Smooth muscle cell (in vitro differentiated cells): ENCODE measurements at regions not wholly inside any gene's neighbourhood (a gene's known extent, or its start where the extent isn't known, plus 50 kb on each side); places are given as distances from the start of the nearest gene placed in this dataset. TPM values are rescaled to one million over a fixed set of nuclear protein-coding genes. Genes with fewer than 3 reads are reported as not detected.

Experiments used
- DNase-seq: peaks from one replicate; lab custom pipeline; 2025; ENCODE audit not compliant: unreplicated experiment; lab: John Stamatoyannopoulos, UW
- H2AFZ ChIP-seq: fragments of 200-600 bp; sonication (generic); 2 replicates; pipeline ENCODE4 v1.6.0; 2016; ENCODE audit warnings: antibody characterized with exemption, low read depth, mild to moderate bottlenecking
- H3F3A ChIP-seq: fragments of 200-600 bp; sonication (generic); 2 replicates; pipeline ENCODE4 v1.6.0; 2017; ENCODE audit warnings: antibody characterized with exemption, low read depth
- H3K27ac ChIP-seq: fragments of 200-600 bp; sonication (generic); 2 replicates; pipeline ENCODE4 v1.5.1; 2016; ENCODE audit warnings: low read depth, mild to moderate bottlenecking
- H3K27me3 ChIP-seq: fragments of 200-600 bp; sonication (generic); 2 replicates; pipeline ENCODE4 v1.6.1; 2016; ENCODE audit warnings: low read depth, mild to moderate bottlenecking
- H3K36me3 ChIP-seq: fragments of 200-600 bp; sonication (generic); 2 replicates; pipeline ENCODE4 v1.5.1; 2016; ENCODE audit warnings: low read depth
- H3K4me1 ChIP-seq: fragments of 200-600 bp; sonication (generic); 2 replicates; pipeline ENCODE4 v1.5.1; 2016; ENCODE audit warnings: low read depth
- H3K4me2 ChIP-seq: fragments of 200-600 bp; sonication (generic); 2 replicates; pipeline ENCODE4 v1.6.0; 2016; ENCODE audit warnings: mild to moderate bottlenecking
- H3K4me3 ChIP-seq: fragments of 200-600 bp; sonication (generic); 2 replicates; pipeline ENCODE4 v1.5.1; 2016; ENCODE audit warnings: mild to moderate bottlenecking
- H3K79me2 ChIP-seq: fragments of 200-600 bp; sonication (generic); 2 replicates; pipeline ENCODE4 v1.6.0; 2016; ENCODE audit warnings: low read depth, mild to moderate bottlenecking
- H3K9ac ChIP-seq: fragments of 200-600 bp; sonication (generic); 2 replicates; pipeline ENCODE4 v1.6.0; 2016; ENCODE audit warnings: low read depth
- H3K9me3 ChIP-seq: fragments of 200-600 bp; sonication (generic); replicated peaks from 2 replicates; pipeline ENCODE4 v1.5.1; 2016; ENCODE audit warnings: low read depth
- H4K20me1 ChIP-seq: fragments of 200-600 bp; sonication (generic); 2 replicates; pipeline ENCODE4 v1.6.0; 2016; ENCODE audit warnings: low read depth
- WGBS: methylation state at CpG from one replicate; pipeline ENCODE4 v1.1.7; 2016; ENCODE audit warnings: low lambda C conversion rate; 5-methylcytosine and 5-hydroxymethylcytosine counted together
- microRNA counts: library from miRNA; unstranded; fragments of <30 nt; microRNA quantifications from one replicate; lab custom pipeline; 2016
- microRNA-seq: library from miRNA; unstranded; fragments of <30 nt; microRNA quantifications from one replicate; pipeline ENCODE4, GENCODE V29; 2016; ENCODE audit warnings: borderline number of aligned reads
- small RNA-seq: library from RNA; depleted of rRNA; stranded (forward); fragments of <200 nt; gene quantifications from one replicate; pipeline ENCODE3, GENCODE V24; 2014
- TF ChIP-seq, protein P1 (sequence below): fragments of 200-600 bp; sonication (generic); IDR thresholded peaks from 2 replicates; pipeline ENCODE4 v1.5.1; 2017; ENCODE audit warnings: borderline replicate concordance, mild to moderate bottlenecking, antibody characterized with exemption; ENCODE audit not compliant: insufficient read depth, poor library complexity, severe bottlenecking

DNA sequence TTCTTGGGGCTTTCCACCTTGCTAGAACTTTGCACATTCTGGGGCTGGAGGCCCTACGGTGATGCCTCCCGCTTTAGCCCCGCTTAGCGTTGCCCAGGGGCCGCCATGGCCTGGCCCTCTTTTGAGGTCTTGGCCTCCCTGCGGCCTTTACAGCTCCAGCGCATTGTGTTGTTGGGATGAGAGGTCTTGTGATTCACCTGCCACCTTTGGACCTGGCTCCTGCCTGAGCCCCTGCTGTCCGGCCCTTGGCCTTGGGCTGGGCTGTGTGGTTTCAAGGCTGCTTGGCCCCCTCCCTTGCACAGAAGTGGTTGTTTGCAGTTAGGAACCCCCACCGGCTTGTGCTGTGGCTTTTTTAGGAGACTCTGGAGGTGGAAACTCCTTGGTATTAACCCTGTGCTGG lies 61.0 kb upstream of the CDH4 start:
- Histone ChIP-seq H3K27ac (no peak overlapping the region), H3K9me3 (no peaks in the 10 kb centered on the region), H2AFZ (no peak overlapping the region), H4K20me1 (no peaks in the 10 kb centered on the region), H3K4me3 (no peak overlapping the region), H3K4me1 (peaks cover 7% of the 10 kb centered on the region), H3F3A (peaks cover 7% of the 10 kb centered on the region), H3K9ac (no peak overlapping the region), H3K27me3 (peaks cover 4% of the 10 kb centered on the region), H3K36me3 (no peaks in the 10 kb centered on the region), H3K79me2 (no peaks in the 10 kb centered on the region), H3K4me2 (no peak overlapping the region)
- DNase-seq: no peak
- 93% methylated on average over 9 of the region's 9 CpGs for WGBS
- TF ChIP-seq, protein P1, sequence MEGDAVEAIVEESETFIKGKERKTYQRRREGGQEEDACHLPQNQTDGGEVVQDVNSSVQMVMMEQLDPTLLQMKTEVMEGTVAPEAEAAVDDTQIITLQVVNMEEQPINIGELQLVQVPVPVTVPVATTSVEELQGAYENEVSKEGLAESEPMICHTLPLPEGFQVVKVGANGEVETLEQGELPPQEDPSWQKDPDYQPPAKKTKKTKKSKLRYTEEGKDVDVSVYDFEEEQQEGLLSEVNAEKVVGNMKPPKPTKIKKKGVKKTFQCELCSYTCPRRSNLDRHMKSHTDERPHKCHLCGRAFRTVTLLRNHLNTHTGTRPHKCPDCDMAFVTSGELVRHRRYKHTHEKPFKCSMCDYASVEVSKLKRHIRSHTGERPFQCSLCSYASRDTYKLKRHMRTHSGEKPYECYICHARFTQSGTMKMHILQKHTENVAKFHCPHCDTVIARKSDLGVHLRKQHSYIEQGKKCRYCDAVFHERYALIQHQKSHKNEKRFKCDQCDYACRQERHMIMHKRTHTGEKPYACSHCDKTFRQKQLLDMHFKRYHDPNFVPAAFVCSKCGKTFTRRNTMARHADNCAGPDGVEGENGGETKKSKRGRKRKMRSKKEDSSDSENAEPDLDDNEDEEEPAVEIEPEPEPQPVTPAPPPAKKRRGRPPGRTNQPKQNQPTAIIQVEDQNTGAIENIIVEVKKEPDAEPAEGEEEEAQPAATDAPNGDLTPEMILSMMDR: no peak

DNA sequence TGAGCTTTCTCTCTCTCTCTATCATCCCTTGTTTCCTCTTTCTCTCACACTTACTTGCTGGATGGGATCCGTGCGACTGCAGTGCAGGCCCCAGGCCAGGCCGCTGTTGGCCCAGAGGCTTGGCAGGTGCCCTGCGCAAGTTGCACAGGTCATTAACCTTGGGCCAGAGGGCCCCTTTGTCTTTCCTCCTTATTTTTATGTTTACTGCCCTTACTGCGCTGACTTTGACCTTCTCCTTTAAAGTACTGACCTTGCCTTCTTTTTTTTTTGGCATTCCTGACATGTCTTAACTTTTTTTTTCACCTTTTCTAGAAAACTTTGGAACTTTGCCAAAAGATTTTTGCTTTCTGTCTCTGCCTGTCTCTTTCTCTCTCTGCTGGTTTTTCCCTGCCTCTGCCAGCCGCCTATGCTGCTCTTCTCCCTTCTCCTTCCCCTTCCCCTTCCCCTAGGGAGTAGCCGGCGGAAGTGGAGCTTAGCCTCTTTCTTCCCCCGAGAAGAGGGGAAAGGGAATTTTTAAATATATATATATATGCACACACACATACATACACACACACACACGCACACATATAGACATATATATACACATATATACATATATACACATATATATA lies 59.6 kb upstream of the CDH4 start:
- DNase-seq: no peak
- H3F3A ChIP-seq: no peaks in the 10 kb centered on the region
- WGBS: 60% methylated on average over 9 of the region's 10 CpGs
- H3K9me3 ChIP-seq: no peaks in the 10 kb centered on the region
- H3K36me3 ChIP-seq: no peaks in the 10 kb centered on the region
- TF ChIP-seq, protein P1: no peak
- H3K79me2 ChIP-seq: no peaks in the 10 kb centered on the region
- no peak overlapping the region for H3K9ac ChIP-seq
- no peak overlapping the region for H2AFZ ChIP-seq
- H3K4me2 ChIP-seq: no peak overlapping the region
- peaks cover 14% of the 10 kb centered on the region for H3K27me3 ChIP-seq
- H4K20me1 ChIP-seq: no peaks in the 10 kb centered on the region
- H3K27ac ChIP-seq: no peak overlapping the region
- H3K4me3 ChIP-seq: no peak overlapping the region
- H3K4me1 ChIP-seq: no peaks in the 10 kb centered on the region

DNA sequence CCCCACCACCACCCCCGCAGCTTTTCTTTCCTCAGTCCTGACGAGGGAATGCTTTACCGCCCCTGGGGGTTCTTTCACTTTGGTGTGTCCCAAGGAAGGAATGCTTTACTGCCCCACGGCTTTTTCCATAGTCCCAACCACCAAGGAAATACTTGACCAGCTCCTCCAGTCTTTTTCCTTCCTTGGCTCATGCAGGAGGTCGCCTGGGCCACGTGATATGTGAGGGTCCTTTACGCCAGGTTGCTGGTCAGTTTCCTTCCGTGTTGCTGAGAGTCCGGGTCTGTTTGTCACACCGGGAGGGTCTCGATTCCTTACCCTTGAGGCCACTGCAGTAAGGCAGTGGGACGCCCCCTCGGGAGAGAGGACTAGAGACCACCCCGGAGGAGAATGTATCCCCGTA lies 58.9 kb upstream of the CDH4 start:
- TF ChIP-seq, protein P1: no peak
- H3K36me3 ChIP-seq: no peaks in the 10 kb centered on the region
- 48% methylated on average over 15 of the region's 15 CpGs for WGBS

More for the DNA sequence above, 58.9 kb upstream of the CDH4 start:
- H4K20me1 ChIP-seq: no peaks in the 10 kb centered on the region
- H3F3A ChIP-seq: no peaks in the 10 kb centered on the region
- H3K9me3 ChIP-seq: no peaks in the 10 kb centered on the region
- H3K4me1 ChIP-seq: no peaks in the 10 kb centered on the region
- no peaks in the 10 kb centered on the region for H3K79me2 ChIP-seq
- no peak overlapping the region for H2AFZ ChIP-seq
- H3K27ac ChIP-seq: no peak overlapping the region
- no peak overlapping the region for H3K4me3 ChIP-seq
- no peak overlapping the region for H3K4me2 ChIP-seq
- H3K27me3 ChIP-seq: peaks cover 14% of the 10 kb centered on the region
- DNase-seq: no peak
- H3K9ac ChIP-seq: no peak overlapping the region

MicroRNAs encoded in the stretch of these regions (microRNA counts, 767-probe panel; counts per million panel counts)
- 183 counts per million for microRNA hsa-miR-548ag (lab: Ali Mortazavi, UCI)
- 183 counts per million for microRNA hsa-miR-646 (lab: Ali Mortazavi, UCI)

Small RNA genes in the stretch of these regions (microRNA-seq; reads per million reads assigned to microRNA genes)
- gene MIR4533 (not detected), gene MIR548AG2 (not detected), gene MIR646 (not detected)

Small RNA genes in the stretch of these regions (small RNA-seq; reads per million reads assigned to genes)
- gene MIR4533 (not detected), gene MIR548AG2 (not detected), gene MIR646 (not detected)
